Type B pancreatic cell (in vitro differentiated cells): ENCODE measurements at regions not wholly inside any gene's neighbourhood (a gene's known extent, or its start where the extent isn't known, plus 50 kb on each side); places are given as distances from the start of the nearest gene placed in this dataset.

Source experiments
- DNase-seq: peaks from one replicate; pipeline ENCODE4 v3.0.0; 2021; ENCODE audit warnings: mixed read lengths; ENCODE audit not compliant: unreplicated experiment; ENCODE audit errors: extremely low spot score
- H3K27ac Mint-ChIP-seq: 2 replicates; pipeline ENCODE4 v1.8.0; 2021; ENCODE audit warnings: mild to moderate bottlenecking, mixed read lengths
- H3K27me3 Mint-ChIP-seq: 2 replicates; pipeline ENCODE4 v1.8.0; 2021; ENCODE audit warnings: mixed read lengths
- H3K36me3 Mint-ChIP-seq: 2 replicates; pipeline ENCODE4 v1.8.0; 2021; ENCODE audit warnings: mixed read lengths
- H3K4me1 Mint-ChIP-seq: one replicate; pipeline ENCODE4 v1.8.0; 2021; ENCODE audit warnings: mixed read lengths; ENCODE audit not compliant: unreplicated experiment
- H3K4me3 Mint-ChIP-seq: 2 replicates; pipeline ENCODE4 v1.8.0; 2021; ENCODE audit warnings: mild to moderate bottlenecking, mixed read lengths
- H3K9me3 Mint-ChIP-seq: 2 replicates; pipeline ENCODE4 v1.8.0; 2021; ENCODE audit warnings: mixed read lengths
- CTCF ChIP-seq: fragments of 200-600 bp; sonication (generic); conservative IDR thresholded peaks from 2 replicates; pipeline ENCODE4 v1.5.0; 2021; ENCODE audit warnings: antibody characterized with exemption, mild to moderate bottlenecking

- no peak for TF ChIP-seq CTCF
- Mint-ChIP-seq H3K4me1 (no peaks in the 10 kb centered on the region), H3K9me3 (peaks cover 23% of the 10 kb centered on the region), H3K4me3 (no peak overlapping the region), H3K36me3 (no peaks in the 10 kb centered on the region), H3K27me3 (peaks cover 3% of the 10 kb centered on the region), H3K27ac (no peak overlapping the region)
- DNase-seq: no peak
Measured at GRCh38 chr9:79221084-79221483, 350.7 kb upstream of the TLE4 start.

DNA sequence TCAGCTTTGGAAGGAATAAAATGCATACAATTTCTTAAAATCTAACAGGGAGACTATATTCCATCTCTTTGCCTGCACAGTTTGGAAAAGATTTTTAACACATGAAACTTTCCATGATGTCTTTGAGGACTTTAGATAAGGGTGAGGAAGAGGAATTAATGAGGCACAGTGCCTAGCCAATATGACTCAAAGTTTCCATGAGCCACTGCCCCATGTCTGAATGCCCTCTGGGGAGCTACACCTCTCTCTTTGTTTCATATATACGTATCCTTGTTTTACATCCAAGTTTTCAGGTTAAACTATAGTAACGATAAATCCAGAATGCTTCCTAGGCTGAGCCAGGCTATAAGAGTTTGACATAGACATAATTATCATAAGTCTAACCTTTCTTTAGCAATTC, 349.3 kb upstream of the TLE4 start:
- no peak for DNase-seq
- H3K4me1 Mint-ChIP-seq: no peaks in the 10 kb centered on the region
- peaks cover 25% of the 10 kb centered on the region for H3K9me3 Mint-ChIP-seq
- no peak overlapping the region for H3K27ac Mint-ChIP-seq
- H3K4me3 Mint-ChIP-seq: no peak overlapping the region
- no peak for TF ChIP-seq CTCF
- H3K27me3 Mint-ChIP-seq: peaks cover 3% of the 10 kb centered on the region
- no peaks in the 10 kb centered on the region for H3K36me3 Mint-ChIP-seq

GRCh38 chr9:79224672-79225433, 346.9 kb upstream of the TLE4 start:
- no peak for DNase-seq
- Mint-ChIP-seq H3K27ac (no peak overlapping the region), H3K36me3 (no peaks in the 10 kb centered on the region), H3K27me3 (peaks cover 3% of the 10 kb centered on the region), H3K4me3 (no peak overlapping the region), H3K9me3 (peaks cover 17% of the 10 kb centered on the region), H3K4me1 (no peaks in the 10 kb centered on the region)
- TF ChIP-seq CTCF: no peak

DNA sequence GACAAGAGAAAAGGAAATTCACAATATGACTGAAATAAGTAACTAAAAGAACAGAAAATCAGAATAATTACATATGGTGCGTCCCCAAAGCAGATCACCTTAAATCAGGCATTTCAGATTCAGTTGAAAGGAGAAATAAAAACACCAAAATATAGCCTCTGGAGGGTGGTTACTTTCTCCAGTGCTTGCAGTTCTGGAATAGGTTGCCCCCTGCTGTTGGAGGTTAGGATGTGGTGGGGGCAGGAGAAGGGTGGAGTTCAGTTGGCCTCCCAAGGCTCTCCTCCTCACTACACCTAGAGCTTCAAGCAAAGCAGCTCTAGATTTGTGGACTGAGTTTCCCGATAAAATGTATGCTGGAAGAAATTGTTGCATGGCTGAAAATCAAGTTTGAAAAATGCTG, 338.2 kb upstream of the TLE4 start:
- no peak for DNase-seq
- Mint-ChIP-seq H3K27ac (no peak overlapping the region), H3K4me3 (no peak overlapping the region), H3K36me3 (no peaks in the 10 kb centered on the region), H3K27me3 (peaks cover 12% of the 10 kb centered on the region), H3K9me3 (no peaks in the 10 kb centered on the region), H3K4me1 (no peaks in the 10 kb centered on the region)
- TF ChIP-seq CTCF: peak; percentile 57

GRCh38 chr9:79236466-79236865, 335.3 kb upstream of the TLE4 start:
- TF ChIP-seq CTCF: no peak
- peaks cover 12% of the 10 kb centered on the region for H3K27me3 Mint-ChIP-seq
- no peak overlapping the region for H3K27ac Mint-ChIP-seq
- H3K36me3 Mint-ChIP-seq: no peaks in the 10 kb centered on the region
- H3K4me1 Mint-ChIP-seq: no peaks in the 10 kb centered on the region
- H3K9me3 Mint-ChIP-seq: no peaks in the 10 kb centered on the region
- no peak for DNase-seq
- H3K4me3 Mint-ChIP-seq: no peak overlapping the region
